Left renal pelvis (tissue), 4 donors: ENCODE measurements at regions not wholly inside any gene's neighbourhood (a gene's known extent, or its start where the extent isn't known, plus 50 kb on each side); places are given as distances from the start of the nearest gene placed in this dataset.

Experiments
- DNase-seq, 4 donors: peaks; one replicate each; pipeline ENCODE4 v3.0.0-alpha.2; 2013; ENCODE audit warnings: low read depth in 4 of 4, low spot score in 3 of 4

DNA sequence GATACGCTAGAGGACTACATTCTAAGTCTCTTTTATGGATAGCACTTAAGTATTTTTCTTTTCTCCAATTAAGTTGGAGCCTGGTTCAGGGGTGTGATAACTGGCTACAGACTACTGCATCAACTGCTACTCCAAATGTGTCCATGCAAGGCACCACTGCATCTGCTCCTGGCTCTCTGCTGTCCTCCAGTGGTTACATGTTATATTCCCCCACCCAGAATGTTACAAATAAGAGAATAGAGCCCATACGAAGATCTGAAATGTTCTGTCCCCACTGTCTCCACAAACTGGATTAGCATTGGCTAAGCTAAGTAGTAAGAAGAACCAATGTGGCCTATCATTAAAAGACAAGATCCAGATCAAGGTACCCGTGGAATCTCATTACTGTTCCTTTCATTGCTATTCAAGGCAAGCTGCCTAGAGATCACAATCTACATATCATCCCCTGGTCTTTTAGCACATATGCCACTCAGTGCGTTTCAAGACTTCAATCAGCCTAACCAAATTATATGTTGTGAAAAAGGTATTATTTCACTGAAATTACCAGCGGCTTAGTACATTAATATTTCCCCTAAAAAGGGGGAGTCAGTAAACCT is 308.3 kb upstream of the SLC8A1 start:
- DNase-seq, result no peak

DNA sequence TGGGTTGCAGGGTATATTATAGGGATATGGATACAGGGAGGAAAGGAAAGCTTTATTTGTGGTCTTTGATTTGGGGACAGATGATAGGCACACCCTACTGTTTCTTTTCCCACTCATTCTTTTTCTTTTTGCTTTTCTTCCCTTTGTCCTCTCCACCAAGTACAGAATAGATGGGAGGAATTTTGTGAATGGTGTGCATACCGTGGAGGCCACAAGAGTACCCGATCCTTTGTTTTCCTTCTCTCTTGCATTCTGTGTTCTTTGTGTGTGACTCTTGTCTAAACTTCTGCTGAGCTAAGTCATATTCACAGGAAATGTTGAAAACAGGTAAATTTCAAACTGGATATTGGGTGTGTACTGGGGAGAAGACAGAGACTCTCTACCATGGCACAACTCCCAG is 321.4 kb upstream of the SLC8A1 start:
- DNase-seq, result no peak

DNA sequence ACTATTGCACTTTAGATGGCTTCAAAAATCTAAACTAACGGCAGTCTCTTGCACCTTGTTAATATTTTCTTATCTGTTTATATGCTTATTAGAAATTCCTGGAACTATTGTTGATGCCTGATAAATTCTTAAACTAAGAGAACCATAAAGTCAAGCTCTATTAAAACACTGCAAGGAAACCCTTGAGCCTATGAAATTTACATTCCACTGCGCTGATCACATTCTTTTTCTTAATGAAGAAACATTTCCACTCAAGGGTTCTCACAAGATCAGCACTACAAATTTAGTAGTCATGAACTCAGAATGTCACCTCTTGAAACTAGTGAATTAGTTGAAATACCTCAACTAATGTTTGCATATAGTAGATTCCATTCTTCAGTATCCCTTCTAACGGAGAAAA is 331.8 kb upstream of the SLC8A1 start:
- DNase-seq, result no peak

DNA sequence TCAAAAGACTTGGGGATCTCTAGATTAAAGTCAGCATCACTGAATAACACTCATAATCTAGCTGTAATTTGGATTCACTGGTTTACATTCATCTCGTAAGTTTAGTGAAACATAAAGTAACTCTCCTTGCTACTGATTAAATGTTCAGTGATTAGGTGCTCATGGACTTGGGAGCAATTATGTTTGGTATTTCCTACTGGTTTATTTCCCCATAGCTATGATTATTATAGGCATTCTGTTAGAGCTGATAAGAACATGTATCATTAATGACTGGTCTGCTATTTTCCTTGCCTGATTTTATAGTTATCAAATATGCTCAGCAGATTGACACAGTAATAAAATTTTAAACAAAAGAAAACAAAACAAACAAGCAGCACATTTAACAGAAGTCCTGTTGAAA is 334.7 kb upstream of the SLC8A1 start:
- no peak for DNase-seq

- DNase-seq, result peak in 1 of 4 donors; percentile 11
Observed at GRCh38 chr2:40797120-40797519, 345.2 kb upstream of the SLC8A1 start.

- peak in 1 of 4 donors; percentile 7 for DNase-seq
Observed at GRCh38 chr2:40803900-40804299, 352.0 kb upstream of the SLC8A1 start.

- DNase-seq, result no peak
Observed at GRCh38 chr2:40809156-40809555, 357.3 kb upstream of the SLC8A1 start.

DNA sequence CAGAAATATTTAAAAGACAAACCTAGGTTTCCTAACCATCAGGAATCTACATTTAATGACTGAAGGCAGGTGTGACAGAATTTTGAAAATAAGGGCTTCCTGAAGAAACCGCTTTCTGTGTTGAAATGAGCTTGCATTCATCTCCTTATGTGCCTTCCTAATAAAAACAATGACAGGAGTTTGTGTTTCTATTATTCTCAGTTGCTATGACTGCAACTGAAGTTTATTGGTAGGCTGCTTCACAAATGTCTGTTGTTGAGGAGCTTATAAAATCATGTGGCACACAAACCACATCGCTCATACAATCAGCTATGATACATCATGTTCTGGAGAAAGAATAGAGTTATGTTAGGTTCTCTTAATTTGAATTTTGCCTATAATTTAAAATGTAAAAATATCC is 362.7 kb upstream of the SLC8A1 start:
- DNase-seq, result no peak

DNA sequence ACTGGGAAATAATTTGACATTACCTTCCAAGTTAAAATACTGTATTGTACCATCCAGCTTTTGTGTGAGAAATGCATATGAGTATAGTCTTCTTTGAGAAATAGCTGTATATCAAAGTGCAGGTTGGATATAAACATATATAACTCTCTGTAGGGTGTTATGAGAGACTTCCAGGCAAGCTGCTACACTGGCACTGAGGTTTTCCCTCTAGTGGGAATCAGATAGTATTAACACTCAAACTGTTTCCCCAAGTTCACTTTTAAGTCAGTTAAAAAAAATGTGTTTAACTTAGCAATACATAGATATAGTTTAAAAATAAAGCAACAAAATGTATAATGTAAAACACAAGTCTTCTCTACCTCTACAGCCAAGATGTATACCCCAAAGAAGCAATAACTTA is 368.4 kb upstream of the SLC8A1 start:
- no peak for DNase-seq

DNA sequence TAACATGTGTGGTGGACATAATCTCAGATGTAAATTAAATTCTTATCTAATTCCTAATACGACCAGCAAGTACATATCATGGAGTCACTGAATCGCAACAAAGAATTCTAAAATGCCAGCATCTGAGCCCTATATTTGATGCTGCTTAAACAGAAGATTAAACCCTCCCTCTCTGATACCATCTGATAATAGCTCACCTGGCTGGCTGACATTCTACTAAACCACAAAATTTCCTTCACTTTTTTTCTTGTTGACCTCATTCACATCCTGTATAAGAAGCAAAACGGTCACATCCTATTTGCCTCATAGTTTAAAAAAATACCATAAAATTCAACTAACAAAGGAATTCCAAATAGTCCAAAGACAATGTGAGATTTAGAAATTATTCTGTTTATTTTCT is 371.6 kb upstream of the SLC8A1 start:
- DNase-seq, result no peak

DNA sequence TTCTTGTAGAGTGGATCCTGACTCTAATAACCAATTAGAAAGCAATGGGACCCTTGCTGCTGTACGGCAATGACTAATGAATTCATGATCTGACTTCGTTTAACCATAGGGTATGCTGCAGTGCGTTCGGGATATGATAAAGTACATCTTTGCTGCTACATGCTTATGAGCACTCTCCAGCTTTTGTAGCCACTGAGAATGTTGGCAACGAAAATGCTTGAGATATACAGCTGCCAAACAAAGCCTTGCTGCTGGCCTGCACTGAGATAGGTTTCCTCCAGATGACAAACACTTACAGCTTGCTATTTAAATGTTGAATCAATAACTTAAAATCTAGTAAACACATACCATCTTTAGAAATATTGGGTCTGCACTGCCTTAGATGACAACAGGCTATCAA is 372.4 kb upstream of the SLC8A1 start:
- no peak for DNase-seq

DNA sequence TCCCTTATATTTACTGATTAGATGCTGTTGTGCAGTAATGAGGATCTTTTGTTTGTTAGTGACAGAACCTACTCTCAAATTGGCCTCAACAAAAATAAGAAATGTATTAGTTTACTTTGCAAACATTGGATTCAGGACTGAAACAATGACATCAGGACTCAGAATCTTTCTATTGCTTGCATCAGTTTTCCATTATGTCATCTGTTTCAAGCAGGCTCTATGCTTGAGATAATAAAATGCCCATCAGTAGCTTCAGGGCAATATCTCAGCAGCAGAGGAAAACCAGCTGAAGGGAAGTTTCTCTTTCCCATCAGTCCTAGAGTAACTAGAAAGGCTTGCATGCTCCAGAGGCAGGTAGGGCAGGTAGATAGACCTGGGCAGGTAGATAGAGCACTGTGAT is 375.5 kb upstream of the SLC8A1 start:
- DNase-seq, result no peak

DNA sequence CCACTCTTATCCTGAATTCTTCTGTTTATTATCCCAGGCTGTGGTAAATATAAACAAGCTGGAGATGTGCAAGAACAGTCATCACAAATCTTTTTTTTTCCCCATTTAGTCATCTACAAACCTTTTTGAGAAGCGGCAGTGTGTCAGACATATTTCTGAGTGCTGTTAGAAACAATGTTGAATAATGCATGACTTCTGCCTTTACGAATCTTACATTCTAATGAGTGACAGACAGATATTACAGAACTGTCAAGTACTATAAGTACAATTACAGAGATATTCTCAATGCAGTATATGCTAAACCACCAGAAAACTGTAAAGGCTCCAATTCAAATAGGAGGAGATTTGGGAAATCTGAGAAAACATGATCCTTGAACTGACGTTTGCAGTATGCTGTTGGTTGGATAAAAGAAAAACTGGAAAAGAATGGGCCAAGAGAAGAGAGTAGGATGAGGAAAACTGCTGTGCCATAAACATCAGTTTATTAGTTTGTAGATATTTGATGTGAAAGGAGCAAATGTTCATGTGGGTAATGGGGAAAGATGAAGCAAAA is 379.5 kb upstream of the SLC8A1 start:
- DNase-seq, result no peak

- DNase-seq, result no peak
Observed at GRCh38 chr2:40841856-40842255, 390.0 kb upstream of the SLC8A1 start.

- no peak for DNase-seq
Observed at GRCh38 chr2:40844353-40845277, 392.7 kb upstream of the SLC8A1 start.

- no peak for DNase-seq
Observed at GRCh38 chr2:40851661-40852060, 399.8 kb upstream of the SLC8A1 start.

- no peak for DNase-seq
Observed at GRCh38 chr2:40859617-40860016, 407.7 kb upstream of the SLC8A1 start.

DNA sequence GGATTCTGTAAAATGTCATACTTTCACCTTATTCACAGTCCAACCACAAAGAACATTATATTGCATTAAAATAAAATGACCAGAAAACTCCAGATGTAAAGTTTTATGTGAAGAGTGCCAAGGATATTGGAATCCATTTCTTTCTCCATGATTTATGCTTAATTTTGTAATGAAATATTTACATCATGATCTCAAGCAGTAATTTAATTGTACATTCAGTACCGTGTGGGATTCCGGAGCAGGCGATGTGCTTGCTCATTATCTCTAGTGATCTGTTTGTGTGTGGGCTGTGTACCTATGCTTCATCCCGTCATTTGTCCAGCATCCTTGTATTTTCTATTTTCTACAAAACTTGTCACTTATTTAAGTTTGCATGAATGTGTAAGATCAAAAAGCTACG is 415.9 kb upstream of the SLC8A1 start:
- DNase-seq, result no peak

DNA sequence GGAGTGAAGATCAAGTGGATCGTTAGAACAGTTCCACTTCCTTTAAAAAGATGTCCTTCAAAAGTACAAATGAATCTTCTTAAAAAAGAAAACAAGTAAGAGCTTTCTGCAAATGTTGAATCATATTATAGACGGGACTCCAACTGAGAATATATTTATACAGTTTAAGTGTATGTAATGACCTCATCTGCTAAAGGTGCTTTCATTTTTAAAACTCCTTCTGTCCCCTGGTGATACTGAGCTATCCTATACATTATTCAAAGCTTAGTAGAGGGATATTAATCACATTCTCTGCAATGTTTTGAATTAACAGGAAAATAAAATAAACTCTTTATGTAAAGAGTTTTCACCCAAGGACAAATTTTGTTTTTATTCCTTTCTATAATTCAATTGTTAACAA is 420.7 kb upstream of the SLC8A1 start:
- no peak for DNase-seq

GRCh38 chr2:40874380-40874779 is 422.5 kb upstream of the SLC8A1 start:
- no peak for DNase-seq

- DNase-seq, result no peak
Observed at GRCh38 chr2:40877734-40878288, 425.9 kb upstream of the SLC8A1 start.

DNA sequence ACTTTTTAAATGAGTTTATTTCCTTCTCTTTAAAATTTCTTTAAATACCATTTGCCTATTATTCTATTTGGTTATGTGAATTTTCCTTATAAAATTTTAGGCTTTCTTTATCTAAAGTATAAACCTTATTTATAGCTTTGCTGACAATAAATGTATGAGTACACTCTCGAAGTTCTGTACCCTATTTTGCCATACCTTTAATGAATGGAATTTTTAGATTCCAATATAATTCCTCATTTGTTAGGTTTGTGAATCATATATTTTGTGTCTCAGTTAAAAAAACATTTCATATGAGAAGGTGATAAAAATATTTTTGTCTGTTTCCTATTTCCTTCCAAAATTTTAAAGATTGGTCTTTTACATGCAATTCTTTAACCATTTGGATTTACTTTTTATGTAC is 427.4 kb upstream of the SLC8A1 start:
- no peak for DNase-seq
